Panc1 (cell line): ENCODE measurements at regions not wholly inside any gene's neighbourhood (a gene's known extent, or its start where the extent isn't known, plus 50 kb on each side); places are given as distances from the start of the nearest gene placed in this dataset.

Experiments
- CTCF ChIP-seq: fragments of 450-650 bp; IDR thresholded peaks from 2 replicates; pipeline ENCODE4 v1.5.1; 2017; ENCODE audit warnings: mild to moderate bottlenecking
- POLR2AphosphoS5 ChIP-seq: IDR thresholded peaks from 2 replicates; pipeline ENCODE4 v1.6.1; 2012; ENCODE audit warnings: mild to moderate bottlenecking, low read depth, low read length, moderate library complexity
- REST ChIP-seq, 2 experiments: IDR thresholded peaks; 2 replicates each; pipeline ENCODE4 v1.6.1; 2011 to 2012; ENCODE audit warnings: low read depth in 2 of 2, control low read depth in 1 of 2, low read length in 1 of 2, mild to moderate bottlenecking in 1 of 2, moderate library complexity in 1 of 2; ENCODE audit not compliant: insufficient read depth in 1 of 2
- SIN3A ChIP-seq: IDR thresholded peaks from 2 replicates; pipeline ENCODE4 v1.6.1; 2012; ENCODE audit warnings: low read depth, mild to moderate bottlenecking, low read length, moderate library complexity, borderline replicate concordance; ENCODE audit not compliant: insufficient read depth
- TCF7L2 ChIP-seq: IDR thresholded peaks from 2 replicates; pipeline ENCODE4 v1.6.1; 2011; ENCODE audit warnings: mild to moderate bottlenecking, low read depth, low read length, inconsistent platforms

- no peak for TF ChIP-seq CTCF
- TF ChIP-seq REST (IDR thresholded peaks at IDR 0.05; ENCODE audit: insufficient read depth in 1 of 2, low read depth in 2 of 2, low read length in 1 of 2), result no peak
- TF ChIP-seq POLR2AphosphoS5, result no peak
- TF ChIP-seq TCF7L2, result no peak
- TF ChIP-seq SIN3A, result no peak
Measured at GRCh38 chr15:66857694-66858093, 155.7 kb downstream of the SMAD6 start.
